ENCODE measurements at regions not wholly inside any gene's neighbourhood (a gene's known extent, or its start where the extent isn't known, plus 50 kb on each side); places are given as distances from the start of the nearest gene placed in this dataset.

- TF ChIP-seq POLR2A (IDR thresholded peaks at IDR 0.05): no peak
- TF ChIP-seq CTCF (IDR thresholded peaks at IDR 0.05): no peak
These were observed 98.9 kb upstream of the ZNF217 start for GRCh38 chr20:53692465-53693067.

Measured in breast epithelium (tissue), 3 donors.